ENCODE measurements at regions not wholly inside any gene's neighbourhood (a gene's known extent, or its start where the extent isn't known, plus 50 kb on each side); places are given as distances from the start of the nearest gene placed in this dataset.

GRCh38 chr16:79536958-79537357 is 63.6 kb downstream of the MAF start:
- TF ChIP-seq REST (IDR thresholded peaks at IDR 0.05; ENCODE audit: insufficient read depth in 1 of 2, low read depth in 2 of 2, low read length in 1 of 2), result no peak
- TF ChIP-seq POLR2AphosphoS5 (IDR thresholded peaks at IDR 0.05; ENCODE audit: low read depth, low read length), result no peak
- TF ChIP-seq CTCF (IDR thresholded peaks at IDR 0.05), result no peak
- TF ChIP-seq TCF7L2 (IDR thresholded peaks at IDR 0.05; ENCODE audit: low read depth, low read length), result no peak
- no peak for TF ChIP-seq SIN3A (IDR thresholded peaks at IDR 0.05; ENCODE audit: borderline replicate concordance, insufficient read depth, low read depth, low read length)
- no peak for ATAC-seq
- CTCF ChIA-PET, result no interaction called here
- POLR2A ChIA-PET, result no interaction called here
- H3K27ac ChIP-seq (ENCODE audit: low read length), result no peak overlapping the region
- no peaks in the 10 kb centered on the region for H3K4me1 ChIP-seq (ENCODE audit: control insufficient read depth, insufficient read depth, low read length)
- no peaks in the 10 kb centered on the region for H3K36me3 ChIP-seq (ENCODE audit: control insufficient read depth, insufficient read depth, low read length)
- H3K27me3 ChIP-seq (ENCODE audit: control insufficient read depth, insufficient read depth, low read length), result no peaks in the 10 kb centered on the region
- BruUV-seq (replicated peaks), result no TSS peak
- no peak overlapping the region for H3K4me3 ChIP-seq (ENCODE audit: low read depth in 2 of 2, low read length in 2 of 2)
- intact Hi-C loops (cut with micrococcal nuclease; ENCODE audit: unreplicated experiment) (no loop called here), in situ Hi-C loops (cut with HindIII; ENCODE audit: low pct_unique_long_range_greater_than_20kb, low sequenced_read_pairs) (no loop called here)
- H3K9me3 ChIP-seq (ENCODE audit: control insufficient read depth, insufficient read depth, low read depth, low read length), result no peaks in the 10 kb centered on the region
- DNase-seq (ENCODE audit: low read depth, low spot score), result no peak

- Histone ChIP-seq H3K36me3 (ENCODE audit: control insufficient read depth, insufficient read depth, low read length) (no peaks in the 10 kb centered on the region), H3K4me1 (ENCODE audit: control insufficient read depth, insufficient read depth, low read length) (no peaks in the 10 kb centered on the region), H3K27ac (ENCODE audit: low read length) (no peak overlapping the region), H3K27me3 (ENCODE audit: control insufficient read depth, insufficient read depth, low read length) (no peaks in the 10 kb centered on the region), H3K9me3 (ENCODE audit: control insufficient read depth, insufficient read depth, low read depth, low read length) (no peaks in the 10 kb centered on the region), H3K4me3 (ENCODE audit: low read depth in 2 of 2, low read length in 2 of 2) (no peak overlapping the region)
- ChIA-PET POLR2A (no interaction called here), CTCF (no interaction called here)
- ATAC-seq (no peak), DNase-seq (ENCODE audit: low read depth, low spot score) (no peak)
- TF ChIP-seq REST (IDR thresholded peaks at IDR 0.05; ENCODE audit: insufficient read depth in 1 of 2, low read depth in 2 of 2, low read length in 1 of 2) (no peak), TCF7L2 (IDR thresholded peaks at IDR 0.05; ENCODE audit: low read depth, low read length) (no peak), POLR2AphosphoS5 (IDR thresholded peaks at IDR 0.05; ENCODE audit: low read depth, low read length) (no peak), SIN3A (IDR thresholded peaks at IDR 0.05; ENCODE audit: borderline replicate concordance, insufficient read depth, low read depth, low read length) (no peak), CTCF (IDR thresholded peaks at IDR 0.05) (no peak)
- in situ Hi-C loops (cut with HindIII; ENCODE audit: low pct_unique_long_range_greater_than_20kb, low sequenced_read_pairs) (no loop called here), intact Hi-C loops (cut with micrococcal nuclease; ENCODE audit: unreplicated experiment) (no loop called here)
- BruUV-seq (replicated peaks), result no TSS peak
Observed at GRCh38 chr16:79535130-79535529, 65.4 kb downstream of the MAF start.
